Left lung (tissue), 4 donors: ENCODE measurements at regions not wholly inside any gene's neighbourhood (a gene's known extent, or its start where the extent isn't known, plus 50 kb on each side); places are given as distances from the start of the nearest gene placed in this dataset.

Experiments
- ATAC-seq: fragments of 200-7000 bp; cut with Tn5 transposase; one replicate; pipeline ENCODE4 v1.9.1; 2020; ENCODE audit warnings: moderate library complexity
- DNase-seq, 4 donors: peaks; one replicate each; pipeline ENCODE4 v3.0.0-alpha.2; 2013 to 2020
- H3K27ac ChIP-seq, 2 donors: fragments of 200-600 bp; sonication (generic) in 1 of 2; one replicate each; pipeline versions ENCODE4 v1.5.0 to v1.8.0; 2020 to 2021
- H3K27me3 ChIP-seq, 2 donors: fragments of 200-600 bp; sonication (generic) in 1 of 2; one replicate each; pipeline versions ENCODE4 v1.5.0 to v1.8.0; 2020 to 2021
- H3K36me3 ChIP-seq, 2 donors: fragments of 200-600 bp; sonication (generic) in 1 of 2; one replicate each; pipeline versions ENCODE4 v1.5.0 to v1.8.0; 2020 to 2021
- H3K4me1 ChIP-seq, 2 donors: fragments of 200-600 bp; one replicate each; pipeline ENCODE4 v1.8.0; 2021
- H3K4me3 ChIP-seq, 2 donors: fragments of 200-600 bp; sonication (generic) in 1 of 2; one replicate each; pipeline versions ENCODE4 v1.5.0 to v1.8.0; 2020 to 2021; ENCODE audit warnings: mild to moderate bottlenecking in 1 of 2
- H3K9me3 ChIP-seq, 2 donors: fragments of 200-600 bp; sonication (generic) in 1 of 2; one replicate each; pipeline versions ENCODE4 v1.5.0 to v1.8.0; 2020 to 2021
- intact Hi-C, 2 donors: fragments of 100-400 bp; cut with DNase I; formaldehyde crosslinking; loops; one replicate each; pipeline versions ENCODE4 v1.11.2 to v1.14.2; 2022
- TF ChIP-seq, protein P1 (sequence below), 2 donors: fragments of 200-600 bp; sonication (generic) in 1 of 2; IDR thresholded peaks; one replicate each; pipeline versions ENCODE4 v1.5.0 to v1.8.0; 2021; ENCODE audit warnings: antibody characterized with exemption in 2 of 2
- donor health status: DM: no; HTN: yes; CAD: no.
- donor health status: DM: no; HTN: no; CAD: no.

DNA sequence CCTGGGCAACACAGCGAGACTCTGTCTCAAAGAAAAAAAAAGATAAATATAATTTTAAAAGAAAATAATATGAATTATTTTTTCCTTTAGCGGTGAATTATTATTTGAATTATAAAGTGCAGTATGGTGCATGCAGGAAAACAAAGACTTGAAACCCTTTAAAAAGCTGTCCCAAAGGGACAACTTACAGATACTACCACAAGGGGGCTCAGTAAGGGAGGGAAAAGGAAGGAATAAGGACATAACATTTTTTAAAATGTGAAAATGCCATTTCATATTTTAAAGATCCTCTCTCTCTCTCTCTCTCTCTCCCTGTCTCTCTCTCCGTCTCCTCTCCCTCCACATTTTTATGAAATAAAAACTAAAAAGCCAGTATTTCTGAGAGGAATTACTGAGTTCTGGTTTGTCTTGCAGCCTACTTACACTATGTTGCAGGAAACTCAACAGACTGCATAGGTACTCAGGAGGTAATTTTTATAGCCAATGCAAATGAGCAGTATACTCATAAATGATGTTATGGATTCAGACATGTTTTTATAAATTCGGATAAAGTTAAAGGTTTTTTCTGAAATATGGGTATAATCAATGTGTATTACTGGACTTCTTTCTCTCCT is 455.0 kb upstream of the GJE1 start:
- TF ChIP-seq, protein P1, sequence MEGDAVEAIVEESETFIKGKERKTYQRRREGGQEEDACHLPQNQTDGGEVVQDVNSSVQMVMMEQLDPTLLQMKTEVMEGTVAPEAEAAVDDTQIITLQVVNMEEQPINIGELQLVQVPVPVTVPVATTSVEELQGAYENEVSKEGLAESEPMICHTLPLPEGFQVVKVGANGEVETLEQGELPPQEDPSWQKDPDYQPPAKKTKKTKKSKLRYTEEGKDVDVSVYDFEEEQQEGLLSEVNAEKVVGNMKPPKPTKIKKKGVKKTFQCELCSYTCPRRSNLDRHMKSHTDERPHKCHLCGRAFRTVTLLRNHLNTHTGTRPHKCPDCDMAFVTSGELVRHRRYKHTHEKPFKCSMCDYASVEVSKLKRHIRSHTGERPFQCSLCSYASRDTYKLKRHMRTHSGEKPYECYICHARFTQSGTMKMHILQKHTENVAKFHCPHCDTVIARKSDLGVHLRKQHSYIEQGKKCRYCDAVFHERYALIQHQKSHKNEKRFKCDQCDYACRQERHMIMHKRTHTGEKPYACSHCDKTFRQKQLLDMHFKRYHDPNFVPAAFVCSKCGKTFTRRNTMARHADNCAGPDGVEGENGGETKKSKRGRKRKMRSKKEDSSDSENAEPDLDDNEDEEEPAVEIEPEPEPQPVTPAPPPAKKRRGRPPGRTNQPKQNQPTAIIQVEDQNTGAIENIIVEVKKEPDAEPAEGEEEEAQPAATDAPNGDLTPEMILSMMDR (IDR thresholded peaks at IDR 0.05): peak; percentile 28 to 38
- no peak overlapping the region for H3K27ac ChIP-seq
- DNase-seq (peak in 1 of 4 donors; percentile 20), ATAC-seq (peak; percentile 62)
- no peak overlapping the region for H3K4me3 ChIP-seq
- no peaks in the 10 kb centered on the region for H3K9me3 ChIP-seq
- intact Hi-C loops: no loop called here
- H3K27me3 ChIP-seq: no peaks in the 10 kb centered on the region
- H3K4me1 ChIP-seq: no peaks in the 10 kb centered on the region
- H3K36me3 ChIP-seq: no peaks in the 10 kb centered on the region

DNA sequence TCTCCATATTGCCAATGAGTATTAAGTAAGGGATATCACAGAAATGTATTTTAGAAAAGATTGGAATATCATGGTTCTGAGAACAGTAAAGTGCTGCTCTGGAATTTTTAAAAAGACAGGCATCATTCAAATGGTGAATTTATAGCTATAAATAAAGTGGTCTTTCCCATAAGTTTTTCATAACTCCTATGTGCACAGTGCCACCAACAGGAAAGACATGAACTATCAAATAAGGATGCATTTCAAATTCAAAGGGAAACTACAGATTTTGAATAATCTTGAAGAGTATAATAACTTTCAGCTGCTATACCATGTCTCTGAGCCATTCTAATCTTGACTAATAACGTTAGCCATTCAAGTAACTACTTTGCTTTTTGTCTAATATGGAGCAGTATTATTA is 456.8 kb upstream of the GJE1 start:
- Histone ChIP-seq H3K9me3 (no peaks in the 10 kb centered on the region), H3K27ac (no peak overlapping the region), H3K36me3 (no peaks in the 10 kb centered on the region), H3K27me3 (no peaks in the 10 kb centered on the region), H3K4me3 (no peak overlapping the region), H3K4me1 (no peaks in the 10 kb centered on the region)
- DNase-seq: peak in 1 of 4 donors; percentile 7
- intact Hi-C loops: no loop called here
- ATAC-seq: no peak
- TF ChIP-seq, protein P1 (IDR thresholded peaks at IDR 0.05): peak in 1 of 2 donors; percentile 18

DNA sequence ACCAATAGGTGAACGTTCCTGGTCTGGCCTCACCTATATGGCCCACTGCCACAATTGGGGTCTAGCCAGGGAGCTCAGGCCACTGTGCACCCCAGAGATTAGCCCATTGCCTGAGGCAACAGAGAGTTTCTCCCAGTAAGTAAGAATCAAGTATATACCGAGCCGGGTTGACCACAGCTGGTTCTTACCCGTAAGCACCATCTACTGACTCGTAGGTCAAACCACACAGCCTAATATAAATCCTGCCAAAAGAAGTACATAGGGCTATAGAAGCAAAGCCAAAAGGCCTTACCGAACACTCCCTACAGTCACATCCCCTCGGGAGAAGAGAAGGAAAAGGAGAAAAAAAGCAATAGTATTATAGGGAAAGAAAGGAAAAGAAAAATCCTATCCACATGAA is 463.6 kb upstream of the GJE1 start:
- TF ChIP-seq, protein P1 (IDR thresholded peaks at IDR 0.05): no peak
- no peaks in the 10 kb centered on the region for H3K4me1 ChIP-seq
- H3K27me3 ChIP-seq: no peaks in the 10 kb centered on the region
- H3K9me3 ChIP-seq: no peaks in the 10 kb centered on the region
- DNase-seq: peak in 1 of 4 donors; percentile 15
- H3K27ac ChIP-seq: no peak overlapping the region
- ATAC-seq: no peak
- intact Hi-C loops: no loop called here
- H3K36me3 ChIP-seq: no peaks in the 10 kb centered on the region
- no peak overlapping the region for H3K4me3 ChIP-seq

DNA sequence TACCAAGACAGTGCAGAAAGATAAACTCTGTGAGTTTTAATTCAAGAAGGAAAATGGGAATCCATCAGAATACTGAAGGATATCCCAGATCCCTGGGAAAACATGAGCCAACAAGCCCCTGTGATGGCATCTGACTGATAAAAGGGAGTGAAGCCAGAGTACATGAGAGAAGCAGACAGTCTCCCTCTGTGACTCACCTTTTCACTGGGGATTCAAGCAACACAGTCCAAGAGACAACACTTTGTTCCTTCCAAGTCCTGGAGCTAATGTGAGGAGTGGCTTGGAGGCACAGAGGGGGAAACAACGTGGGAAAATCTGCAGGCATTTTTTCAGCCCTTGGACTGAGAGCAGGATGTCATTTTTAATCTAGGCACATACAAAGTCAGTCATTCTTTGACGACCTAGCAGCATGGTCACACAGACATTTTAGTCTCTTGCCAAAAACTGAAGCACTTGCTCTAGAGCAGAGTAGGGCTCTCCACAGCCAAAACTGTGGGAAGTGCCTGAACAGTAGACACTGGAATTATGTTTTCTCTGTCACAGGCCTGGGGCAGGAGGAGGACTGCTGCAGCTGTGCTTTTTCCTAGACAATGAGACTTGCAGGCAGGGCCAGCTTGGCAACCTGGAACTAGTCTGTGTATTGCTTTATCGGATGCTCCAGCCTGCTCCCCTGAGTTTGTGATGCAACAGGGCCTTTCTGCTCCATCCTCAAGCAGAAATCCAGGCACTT is 465.0 kb upstream of the GJE1 start:
- peak; percentile 37 for ATAC-seq
- Histone ChIP-seq H3K27me3 (no peaks in the 10 kb centered on the region), H3K36me3 (no peaks in the 10 kb centered on the region), H3K4me3 (no peak overlapping the region), H3K4me1 (no peaks in the 10 kb centered on the region), H3K27ac (no peak overlapping the region), H3K9me3 (no peaks in the 10 kb centered on the region)
- DNase-seq: no peak
- intact Hi-C loops: no loop called here
- TF ChIP-seq, protein P1 (IDR thresholded peaks at IDR 0.05): no peak

DNA sequence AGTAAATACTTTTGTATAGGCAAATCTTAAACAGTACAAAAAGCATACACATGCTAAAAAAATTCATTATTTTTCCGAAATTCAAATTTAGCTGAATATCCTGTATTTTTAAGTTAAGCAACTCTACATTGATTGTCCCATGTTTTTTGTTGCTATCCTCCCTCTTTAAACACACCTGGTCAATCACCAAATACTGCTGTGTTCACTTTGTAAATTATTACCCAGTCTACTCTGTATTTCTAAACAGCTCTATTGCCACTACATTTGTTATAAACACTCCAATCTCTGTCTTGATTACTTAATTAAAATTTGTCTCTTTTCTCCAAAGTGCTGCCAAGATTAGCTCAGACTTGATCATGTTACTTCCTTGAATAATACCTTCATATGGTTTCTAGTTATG is 466.5 kb upstream of the GJE1 start:
- no peak overlapping the region for H3K4me3 ChIP-seq
- H3K4me1 ChIP-seq: no peaks in the 10 kb centered on the region
- no peaks in the 10 kb centered on the region for H3K27me3 ChIP-seq
- H3K9me3 ChIP-seq: no peaks in the 10 kb centered on the region
- DNase-seq (no peak), ATAC-seq (no peak)
- TF ChIP-seq, protein P1 (IDR thresholded peaks at IDR 0.05): no peak
- H3K36me3 ChIP-seq: no peaks in the 10 kb centered on the region
- no peak overlapping the region for H3K27ac ChIP-seq
- intact Hi-C loops: no loop called here
